Suprapubic skin (tissue), 4 donors: ENCODE measurements at regions not wholly inside any gene's neighbourhood (a gene's known extent, or its start where the extent isn't known, plus 50 kb on each side); places are given as distances from the start of the nearest gene placed in this dataset.

Experiments used
- DNase-seq, 2 donors: peaks; one replicate each; pipeline ENCODE4 v3.0.0-alpha.2; 2019; ENCODE audit warnings: low spot score in 2 of 2
- H3K27ac ChIP-seq: fragments of 200-600 bp; sonication (generic); one replicate; pipeline ENCODE4 v1.5.1; 2019
- H3K27me3 ChIP-seq: fragments of 200-600 bp; sonication (generic); one replicate; pipeline ENCODE4 v1.5.1; 2019
- H3K36me3 ChIP-seq: fragments of 200-600 bp; sonication (generic); one replicate; pipeline ENCODE4 v1.5.1; 2019
- H3K4me1 ChIP-seq: fragments of 200-600 bp; sonication (generic); one replicate; pipeline ENCODE4 v1.5.1; 2019
- H3K4me3 ChIP-seq: fragments of 200-600 bp; sonication (generic); one replicate; pipeline ENCODE4 v1.5.1; 2019; ENCODE audit warnings: mild to moderate bottlenecking
- H3K9me3 ChIP-seq: fragments of 200-600 bp; sonication (generic); one replicate; pipeline ENCODE4 v1.5.1; 2019
- CTCF ChIP-seq, 2 donors: fragments of 200-600 bp in 1 of 2; fragments of 450-650 bp in 1 of 2; sonication (generic) in 1 of 2; IDR thresholded peaks; one replicate each; pipeline ENCODE4 v1.5.1; 2016 to 2019; ENCODE audit warnings: antibody characterized with exemption in 2 of 2, mild to moderate bottlenecking in 1 of 2, moderate library complexity in 1 of 2
- EP300 ChIP-seq: sonication (generic); formaldehyde crosslinking; IDR thresholded peaks from one replicate; pipeline ENCODE4 v1.6.1; 2017; ENCODE audit warnings: antibody characterized with exemption
- POLR2A ChIP-seq, 2 donors: fragments of 450-650 bp; IDR thresholded peaks; one replicate each; pipeline ENCODE4 v1.6.1; 2017; ENCODE audit warnings: antibody characterized with exemption in 2 of 2, mild to moderate bottlenecking in 2 of 2, moderate library complexity in 2 of 2
- POLR2AphosphoS5 ChIP-seq, 3 donors: sonication (generic); formaldehyde crosslinking; IDR thresholded peaks; one replicate each; pipeline ENCODE4 v1.6.1; 2017; ENCODE audit warnings: antibody characterized with exemption in 3 of 3
- WGBS: methylation state at CpG from one replicate; pipeline ENCODE4 v1.1.5; 2018; 5-methylcytosine and 5-hydroxymethylcytosine counted together

- no peaks in the 10 kb centered on the region for H3K9me3 ChIP-seq
- H3K36me3 ChIP-seq = no peaks in the 10 kb centered on the region
- H3K27me3 ChIP-seq = no peaks in the 10 kb centered on the region
- no peak overlapping the region for H3K4me3 ChIP-seq
- no peak for DNase-seq
- no peak overlapping the region for H3K27ac ChIP-seq
- no peaks in the 10 kb centered on the region for H3K4me1 ChIP-seq
- TF ChIP-seq POLR2A (IDR thresholded peaks at IDR 0.05) (no peak), EP300 (no peak), POLR2AphosphoS5 (IDR thresholded peaks at IDR 0.05) (no peak), CTCF (IDR thresholded peaks at IDR 0.05) (no peak)
- 65% methylated on average over 8 of the region's 8 CpGs for WGBS
Observed at GRCh38 chr15:35944945-35945585, 399.1 kb upstream of the DPH6 start.

DNA sequence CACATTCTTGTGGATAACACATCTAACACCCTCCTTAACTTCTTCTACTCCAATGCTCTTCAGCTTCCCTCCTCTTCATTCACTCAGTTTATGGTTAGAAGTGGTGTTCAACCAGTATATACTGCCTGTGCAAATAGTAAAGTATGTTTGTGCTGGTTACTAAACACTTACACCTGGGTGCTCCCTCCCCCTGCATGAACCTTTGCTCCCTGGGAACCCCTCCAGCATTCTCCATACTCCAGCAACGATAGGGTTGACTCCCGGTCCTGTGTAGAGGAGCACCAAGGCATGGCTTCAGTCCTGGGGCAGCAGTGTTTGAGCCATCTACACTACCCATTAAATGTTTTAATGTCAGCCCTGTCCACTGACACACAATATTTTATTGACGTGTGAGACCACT lies 407.5 kb upstream of the DPH6 start:
- H3K36me3 ChIP-seq = no peaks in the 10 kb centered on the region
- H3K4me3 ChIP-seq = no peak overlapping the region
- no peaks in the 10 kb centered on the region for H3K27me3 ChIP-seq
- H3K4me1 ChIP-seq = no peaks in the 10 kb centered on the region
- WGBS = 95% methylated on average over 3 of the region's 3 CpGs
- no peak for DNase-seq
- H3K9me3 ChIP-seq = no peaks in the 10 kb centered on the region
- no peak for TF ChIP-seq POLR2A (IDR thresholded peaks at IDR 0.05)
- no peak for TF ChIP-seq EP300
- no peak for TF ChIP-seq CTCF (IDR thresholded peaks at IDR 0.05)
- TF ChIP-seq POLR2AphosphoS5 (IDR thresholded peaks at IDR 0.05) = no peak
- H3K27ac ChIP-seq = no peak overlapping the region

- no peak for TF ChIP-seq POLR2A (IDR thresholded peaks at IDR 0.05)
- TF ChIP-seq CTCF (IDR thresholded peaks at IDR 0.05) = no peak
- TF ChIP-seq EP300 = no peak
- no peak for TF ChIP-seq POLR2AphosphoS5 (IDR thresholded peaks at IDR 0.05)
- WGBS = 52% methylated on average over 3 of the region's 3 CpGs
- no peaks in the 10 kb centered on the region for H3K27me3 ChIP-seq
- no peak for DNase-seq
- no peaks in the 10 kb centered on the region for H3K4me1 ChIP-seq
- no peaks in the 10 kb centered on the region for H3K36me3 ChIP-seq
- H3K27ac ChIP-seq = no peak overlapping the region
- no peaks in the 10 kb centered on the region for H3K9me3 ChIP-seq
- no peak overlapping the region for H3K4me3 ChIP-seq
Observed at GRCh38 chr15:35956056-35956455, 410.1 kb upstream of the DPH6 start.

GRCh38 chr15:35958021-35958420 lies 412.1 kb upstream of the DPH6 start:
- DNase-seq = no peak
- WGBS = 79% methylated on average over 2 of the region's 2 CpGs
- Histone ChIP-seq H3K4me1 (no peaks in the 10 kb centered on the region), H3K4me3 (no peak overlapping the region), H3K9me3 (no peaks in the 10 kb centered on the region), H3K36me3 (no peaks in the 10 kb centered on the region), H3K27ac (no peak overlapping the region), H3K27me3 (no peaks in the 10 kb centered on the region)
- no peak for TF ChIP-seq POLR2AphosphoS5 (IDR thresholded peaks at IDR 0.05)
- TF ChIP-seq CTCF (IDR thresholded peaks at IDR 0.05) = no peak

DNA sequence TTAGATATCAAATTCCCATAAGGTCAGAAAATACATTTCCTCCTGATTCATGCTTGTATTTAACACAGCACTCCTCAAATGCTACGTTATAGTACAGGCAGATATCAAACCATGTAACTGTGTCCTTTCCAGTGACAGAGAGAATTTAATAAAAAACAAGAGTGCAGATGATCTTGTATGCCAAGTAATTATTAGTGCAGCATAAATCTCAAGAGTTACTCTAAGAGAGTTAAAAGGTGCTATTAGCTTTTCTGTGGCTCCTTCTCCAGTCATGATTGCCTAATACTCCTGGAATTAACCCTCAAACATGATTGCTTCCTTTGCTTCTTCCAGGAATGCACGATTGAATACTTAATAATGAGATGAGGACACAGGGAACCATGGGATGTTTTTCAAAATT lies 413.0 kb upstream of the DPH6 start:
- TF ChIP-seq CTCF (IDR thresholded peaks at IDR 0.05) (no peak), POLR2A (IDR thresholded peaks at IDR 0.05) (no peak), EP300 (no peak)
- no peaks in the 10 kb centered on the region for H3K27me3 ChIP-seq
- H3K4me1 ChIP-seq = no peaks in the 10 kb centered on the region
- no peaks in the 10 kb centered on the region for H3K36me3 ChIP-seq
- 20% methylated on average over 2 of the region's 2 CpGs for WGBS
- no peak overlapping the region for H3K27ac ChIP-seq
- H3K4me3 ChIP-seq = no peak overlapping the region
- DNase-seq = no peak
- no peaks in the 10 kb centered on the region for H3K9me3 ChIP-seq
